Heart left ventricle (tissue), 16 donors: ENCODE measurements at regions not wholly inside any gene's neighbourhood (a gene's known extent, or its start where the extent isn't known, plus 50 kb on each side); places are given as distances from the start of the nearest gene placed in this dataset.

ENCODE experiments used
- ATAC-seq, 4 donors: fragments of 200-7000 bp; cut with Tn5 transposase; one replicate each; pipeline ENCODE4 v1.9.1; 2020 to 2022; ENCODE audit warnings: moderate library complexity in 4 of 4, mild to moderate bottlenecking in 3 of 4, moderate number of reproducible peaks in 1 of 4
- DNase-seq, 5 donors: peaks; one replicate each; pipeline ENCODE4 v3.0.0-alpha.2; 2020
- H3K27ac ChIP-seq, 12 donors: fragments of 200-600 bp; sonication (generic) in 4 of 12; one replicate each; pipeline versions ENCODE4 v1.5.0 to v1.8.0; 2016 to 2022; ENCODE audit warnings: mild to moderate bottlenecking in 2 of 12
- H3K27me3 ChIP-seq, 9 donors: fragments of 200-600 bp; sonication (generic) in 2 of 9; one replicate each; pipeline versions ENCODE4 v1.5.1 to v1.8.0; 2016 to 2022; ENCODE audit warnings: mild to moderate bottlenecking in 3 of 9
- H3K36me3 ChIP-seq, 9 donors: fragments of 200-600 bp; sonication (generic) in 2 of 9; one replicate each; pipeline versions ENCODE4 v1.5.0 to v1.8.0; 2018 to 2022; ENCODE audit warnings: mild to moderate bottlenecking in 2 of 9
- H3K4me1 ChIP-seq, 12 donors: fragments of 200-600 bp; sonication (generic) in 4 of 12; one replicate each; pipeline versions ENCODE4 v1.5.0 to v1.8.0; 2016 to 2022; ENCODE audit warnings: mild to moderate bottlenecking in 3 of 12
- H3K4me3 ChIP-seq, 12 donors: fragments of 200-600 bp; sonication (generic) in 4 of 12; one replicate each; pipeline versions ENCODE4 v1.5.0 to v1.8.0; 2017 to 2022; ENCODE audit warnings: mild to moderate bottlenecking in 9 of 12, moderate library complexity in 4 of 12
- H3K9me3 ChIP-seq, 12 donors: fragments of 200-600 bp; sonication (generic) in 4 of 12; one replicate each; pipeline versions ENCODE4 v1.5.0 to v1.8.0; 2016 to 2022; ENCODE audit warnings: mild to moderate bottlenecking in 1 of 12
- CTCF ChIP-seq, 12 donors: fragments of 200-600 bp; sonication (generic) in 4 of 12; IDR thresholded peaks; one replicate each; pipeline versions ENCODE4 v1.5.0 to v1.8.0; 2018 to 2022; ENCODE audit warnings: antibody characterized with exemption in 12 of 12, mild to moderate bottlenecking in 5 of 12
- POLR2A ChIP-seq, 2 donors: fragments of 450-650 bp; IDR thresholded peaks; one replicate each; pipeline ENCODE4 v1.6.1; 2017; ENCODE audit warnings: antibody characterized with exemption in 2 of 2, mild to moderate bottlenecking in 2 of 2, moderate library complexity in 2 of 2
- WGBS, 4 donors: extraction: QIAGEN DNeasy Blood & Tissue Kit in 2 of 4; methylation state at CpG; one replicate each; pipeline versions ENCODE4 v1.1.5 to v1.1.7; 2013 to 2018; 5-methylcytosine and 5-hydroxymethylcytosine counted together
- intact Hi-C, 10 donors: fragments of 100-400 bp; cut with DNase I; formaldehyde crosslinking; loops; one replicate each; pipeline versions ENCODE4 v1.11.1 to v1.14.2; 2022
- donor health status: ischemic (EF 13 %, LVEDD 7.1; RV severe dilation, severe dysfunction).
- donor health status: healthy with polysubstance abuse.
- donor health status: DM: no; HTN: yes; CAD: no.
- donor health status: DM: no; HTN: no; CAD: no.
- donor health status: ischemic (EF 25% LVEDD 6.9; RV normal size, moderate dysfunction).
- donor health status: ischemic (EF 25% LVEDD 5.7; RV mildly dilated, moderate dysfunction).
- donor health status: healthy.
- donor health status: DM: yes; HTN: yes; CAD: no.
- donor health status: ischemic (EF 35%, LVEDD 5.7; RV mildly dilated, moderate dysfunction).
- donor health status: nonischemic (EF 11% LVEDD 7.7; RV severe dilation, severe dysfunction).
- donor health status: DM: yes; HTN: yes; CAD: no.
- donor health status: PGD.
- donor health status: ischemic (EF 29% LVEDD 5.4; RV normal size, mild dysfunction).
- donor health status: nonischemic (EF 23%, LVEDD 6.1; RV moderate dilation, normal function).

DNA sequence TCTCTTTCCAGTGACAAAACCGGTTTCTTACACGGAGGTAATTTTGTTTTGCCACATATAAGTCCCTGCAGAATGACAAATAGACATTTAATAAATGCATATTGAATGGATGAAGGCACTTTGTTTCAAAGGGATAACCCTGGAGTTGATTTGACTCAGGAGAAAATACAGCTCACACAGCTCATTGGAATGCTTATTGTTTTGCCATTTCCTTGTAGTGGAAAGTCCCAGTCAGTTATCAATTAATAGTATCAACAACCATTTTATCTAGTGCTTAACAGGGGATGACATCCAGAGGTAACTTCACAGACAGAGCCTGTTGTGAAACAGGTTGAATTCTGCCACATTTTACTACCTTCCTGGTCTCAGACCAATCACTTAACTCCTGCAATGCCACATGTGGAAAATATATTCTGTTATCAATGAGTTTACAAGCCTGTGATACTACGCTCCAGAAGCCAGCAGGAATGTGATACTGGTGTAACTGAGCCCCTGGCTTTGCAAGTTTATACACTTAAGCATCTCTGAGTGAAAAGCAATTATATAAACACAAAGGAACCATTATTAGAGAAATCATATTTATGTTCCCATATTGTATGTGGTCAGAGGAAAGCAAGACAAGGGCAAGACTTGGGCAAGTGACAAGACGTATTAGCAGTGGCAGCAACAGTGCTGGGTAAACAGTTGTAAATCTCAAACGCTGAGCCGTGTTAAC lies 123.1 kb upstream of the ANKRD55 start:
- intact Hi-C loops: loop anchor here in 4 of 10 donors (10.0 kb wide), 4 partner anchors 99 to 459 kb away; partner anchors contain the start of gene MAP3K1 (in 2 of the 4)
- Histone ChIP-seq H3K27me3 (no peaks in the 10 kb centered on the region), H3K27ac (no peak overlapping the region), H3K4me1 (peaks cover 0 to 47% (median 25%) of the 10 kb centered on the region in 12 donors), H3K36me3 (no peaks in the 10 kb centered on the region), H3K9me3 (no peaks in the 10 kb centered on the region), H3K4me3 (no peak overlapping the region)
- WGBS, 4 donors: 85 to 93% (median 91%) methylated on average over 6 of the region's 6 CpGs
- DNase-seq (no peak), ATAC-seq (no peak)
- TF ChIP-seq POLR2A (IDR thresholded peaks at IDR 0.05) (no peak), CTCF (IDR thresholded peaks at IDR 0.05) (no peak)

DNA sequence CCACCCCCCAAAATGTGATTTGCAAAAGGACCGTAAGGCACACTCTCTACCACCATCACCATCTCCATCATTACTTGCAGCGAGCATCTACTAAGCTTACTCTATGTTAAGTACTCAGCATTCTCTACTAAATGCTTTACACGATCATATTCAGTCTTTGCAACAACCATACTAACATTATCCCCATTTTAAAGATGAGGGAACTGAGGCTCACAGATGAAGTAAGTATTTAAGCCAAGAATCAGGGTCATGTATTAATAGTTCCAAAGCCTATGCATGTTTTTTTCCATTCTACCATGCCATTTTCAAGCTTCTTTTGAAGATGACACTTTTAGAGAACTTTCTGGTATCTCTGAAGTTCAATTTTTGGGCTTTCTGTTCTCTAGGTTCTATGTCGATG lies 121.7 kb upstream of the ANKRD55 start:
- Histone ChIP-seq H3K4me1 (peaks cover 0 to 62% (median 37%) of the 10 kb centered on the region in 12 donors), H3K27ac (no peak overlapping the region), H3K36me3 (no peaks in the 10 kb centered on the region), H3K4me3 (no peak overlapping the region), H3K27me3 (no peaks in the 10 kb centered on the region), H3K9me3 (no peaks in the 10 kb centered on the region)
- ATAC-seq (no peak), DNase-seq (no peak)
- TF ChIP-seq CTCF (IDR thresholded peaks at IDR 0.05): no peak
- no peak for TF ChIP-seq POLR2A (IDR thresholded peaks at IDR 0.05)
- 73 to 98% (median 83%) methylated on average over 4 of the region's 4 CpGs for WGBS, 4 donors
- intact Hi-C loops: loop anchor here in 5 of 10 donors (5.0 to 10.0 kb wide), 6 partner anchors 100 to 460 kb away; partner anchors contain the start of gene MAP3K1 (in 2 of the 5)

DNA sequence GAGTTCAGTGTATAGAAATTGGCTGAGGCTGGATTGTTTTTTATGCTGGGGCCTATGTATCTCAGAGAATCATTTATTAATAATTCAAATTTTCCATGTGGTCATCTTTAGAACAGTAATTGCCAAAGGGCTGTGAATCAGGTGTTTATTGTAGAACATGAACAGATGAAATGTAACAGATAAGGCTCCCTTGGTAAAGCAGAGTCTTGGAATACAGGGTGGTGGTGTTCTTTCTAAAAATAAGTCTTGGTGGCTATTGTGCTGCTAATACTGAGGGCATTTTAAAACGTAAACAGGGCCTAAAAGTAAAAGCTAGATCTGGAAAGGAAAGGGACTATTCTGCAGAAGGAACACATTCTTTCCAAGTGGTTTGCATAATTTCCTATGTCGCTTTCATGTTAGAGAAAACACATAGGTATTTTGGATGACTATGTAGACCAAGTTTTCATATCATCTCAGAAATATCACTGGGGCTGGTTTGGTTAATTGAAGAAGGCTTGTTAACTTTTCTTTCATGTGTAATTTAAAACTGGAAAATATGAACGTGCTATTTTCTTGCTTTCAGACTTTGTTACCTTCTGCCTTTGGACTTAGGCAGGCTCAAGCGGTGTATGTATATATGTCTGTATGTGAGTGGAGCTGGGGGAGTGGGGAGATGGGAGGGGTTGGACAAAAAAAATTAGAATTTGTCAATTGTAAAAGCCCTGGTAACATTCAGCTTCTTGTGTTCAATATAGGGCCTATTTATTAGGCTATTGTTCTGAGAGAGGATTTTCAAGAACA lies 119.9 kb upstream of the ANKRD55 start:
- 66 to 72% (median 67%) methylated on average over 4 of the region's 4 CpGs for WGBS, 4 donors
- Histone ChIP-seq H3K36me3 (no peaks in the 10 kb centered on the region), H3K27ac (peak overlapping the region in 10 of 12 donors; percentile 6 to 65 (median 43)), H3K9me3 (no peaks in the 10 kb centered on the region), H3K27me3 (no peaks in the 10 kb centered on the region), H3K4me3 (no peak overlapping the region), H3K4me1 (peaks cover 0 to 54% (median 27%) of the 10 kb centered on the region in 12 donors)
- ATAC-seq (peak; percentile 22 to 53 (median 38)), DNase-seq (no peak)
- TF ChIP-seq CTCF (IDR thresholded peaks at IDR 0.05) (no peak), POLR2A (IDR thresholded peaks at IDR 0.05) (no peak)
- intact Hi-C loops: loop anchor here in 5 of 10 donors (5.0 to 10.0 kb wide), 6 partner anchors 102 to 462 kb away; partner anchors contain the start of gene MAP3K1 (in 2 of the 5)
